Neutrophil (primary cell): ENCODE measurements at regions not wholly inside any gene's neighbourhood (a gene's known extent, or its start where the extent isn't known, plus 50 kb on each side); places are given as distances from the start of the nearest gene placed in this dataset.

Experiments used
- H3K27ac ChIP-seq: fragments of 200-600 bp; sonication (generic); 2 replicates; pipeline ENCODE4 v1.5.1; 2016; ENCODE audit warnings: mild to moderate bottlenecking, moderate library complexity
- H3K27me3 ChIP-seq: fragments of 200-600 bp; sonication (generic); 2 replicates; pipeline ENCODE4 v1.6.0; 2016; ENCODE audit warnings: mild to moderate bottlenecking
- H3K36me3 ChIP-seq: fragments of 200-600 bp; sonication (generic); 2 replicates; pipeline ENCODE4 v1.5.1; 2017
- H3K4me1 ChIP-seq, 2 experiments: fragments of 200-600 bp in 1 of 2; sonication (generic) in 1 of 2; 1 replicate in 1 of 2; 2 replicates in 1 of 2; pipeline versions ENCODE4 v1.5.1 to v1.6.1; 2013 to 2016; ENCODE audit warnings: low read depth in 1 of 2, low read length in 1 of 2, mild to moderate bottlenecking in 1 of 2, moderate library complexity in 1 of 2; ENCODE audit not compliant: control insufficient read depth in 1 of 2, insufficient read depth in 1 of 2
- H3K4me3 ChIP-seq, 2 experiments: fragments of 200-600 bp in 1 of 2; sonication (generic) in 1 of 2; 1 replicate in 1 of 2; 2 replicates in 1 of 2; pipeline ENCODE4 v1.5.1; 2013 to 2016; ENCODE audit warnings: low read depth in 1 of 2, low read length in 1 of 2, mild to moderate bottlenecking in 1 of 2, moderate library complexity in 1 of 2
- H3K9me3 ChIP-seq: fragments of 200-600 bp; sonication (generic); 2 replicates; pipeline ENCODE4 v1.5.1; 2016
- TF ChIP-seq, protein P1 (sequence below): fragments of 200-600 bp; sonication (generic); IDR thresholded peaks from 2 replicates; pipeline ENCODE4 v1.5.1; 2016; ENCODE audit warnings: antibody characterized with exemption

GRCh38 chr5:165508861-165509260 lies 2003.4 kb downstream of the MAT2B start:
- no peaks in the 10 kb centered on the region for H3K36me3 ChIP-seq
- no peaks in the 10 kb centered on the region for H3K9me3 ChIP-seq
- H3K27ac ChIP-seq = no peak overlapping the region
- no peak overlapping the region for H3K4me3 ChIP-seq
- H3K27me3 ChIP-seq = no peaks in the 10 kb centered on the region
- TF ChIP-seq, protein P1, sequence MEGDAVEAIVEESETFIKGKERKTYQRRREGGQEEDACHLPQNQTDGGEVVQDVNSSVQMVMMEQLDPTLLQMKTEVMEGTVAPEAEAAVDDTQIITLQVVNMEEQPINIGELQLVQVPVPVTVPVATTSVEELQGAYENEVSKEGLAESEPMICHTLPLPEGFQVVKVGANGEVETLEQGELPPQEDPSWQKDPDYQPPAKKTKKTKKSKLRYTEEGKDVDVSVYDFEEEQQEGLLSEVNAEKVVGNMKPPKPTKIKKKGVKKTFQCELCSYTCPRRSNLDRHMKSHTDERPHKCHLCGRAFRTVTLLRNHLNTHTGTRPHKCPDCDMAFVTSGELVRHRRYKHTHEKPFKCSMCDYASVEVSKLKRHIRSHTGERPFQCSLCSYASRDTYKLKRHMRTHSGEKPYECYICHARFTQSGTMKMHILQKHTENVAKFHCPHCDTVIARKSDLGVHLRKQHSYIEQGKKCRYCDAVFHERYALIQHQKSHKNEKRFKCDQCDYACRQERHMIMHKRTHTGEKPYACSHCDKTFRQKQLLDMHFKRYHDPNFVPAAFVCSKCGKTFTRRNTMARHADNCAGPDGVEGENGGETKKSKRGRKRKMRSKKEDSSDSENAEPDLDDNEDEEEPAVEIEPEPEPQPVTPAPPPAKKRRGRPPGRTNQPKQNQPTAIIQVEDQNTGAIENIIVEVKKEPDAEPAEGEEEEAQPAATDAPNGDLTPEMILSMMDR = no peak
- no peaks in the 10 kb centered on the region for H3K4me1 ChIP-seq

DNA sequence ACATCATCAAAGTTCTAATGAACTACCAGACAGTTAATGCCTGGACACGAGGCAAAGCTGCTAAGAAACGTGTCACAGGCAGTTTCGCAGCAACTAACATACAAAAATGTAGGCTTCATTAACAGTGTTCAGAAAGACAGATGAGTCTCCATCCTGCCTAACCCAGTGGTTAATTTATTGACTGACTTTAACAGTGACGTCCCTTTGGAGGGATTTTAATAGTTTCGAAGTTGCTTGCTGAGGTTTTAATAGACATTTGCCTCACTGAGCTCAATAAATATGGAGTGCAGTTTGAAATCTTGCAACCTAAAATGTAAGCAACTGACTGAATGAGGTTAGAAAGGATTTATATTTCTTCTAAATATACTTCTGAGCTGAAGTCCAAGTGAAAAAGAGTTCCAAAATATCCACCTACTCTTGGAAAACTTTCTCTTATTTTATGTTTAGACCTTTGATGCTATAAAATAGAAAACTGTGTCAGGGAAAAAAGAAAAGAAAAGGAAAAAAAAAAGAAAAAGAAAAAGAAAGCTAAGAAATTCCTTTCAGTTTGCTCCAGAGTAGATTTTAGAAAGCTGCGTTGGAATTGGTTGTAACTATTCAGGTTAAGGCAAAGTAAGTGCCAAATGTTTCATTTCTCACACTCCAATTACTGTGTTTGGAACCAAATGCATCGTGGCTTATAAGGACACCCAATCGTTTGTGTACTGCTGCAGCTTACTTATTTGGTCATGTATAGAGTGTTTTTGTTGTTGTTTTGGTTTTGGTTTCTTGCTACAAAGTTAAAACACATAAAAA lies 2016.6 kb downstream of the MAT2B start:
- TF ChIP-seq, protein P1 = no peak
- Histone ChIP-seq H3K4me3 (no peak overlapping the region), H3K27ac (no peak overlapping the region)

GRCh38 chr5:165525271-165525670 lies 2019.9 kb downstream of the MAT2B start:
- Histone ChIP-seq H3K4me1 (no peaks in the 10 kb centered on the region), H3K9me3 (no peaks in the 10 kb centered on the region), H3K27me3 (no peaks in the 10 kb centered on the region), H3K4me3 (no peak overlapping the region), H3K27ac (no peak overlapping the region), H3K36me3 (no peaks in the 10 kb centered on the region)
- TF ChIP-seq, protein P1 = no peak

More for the DNA sequence above, 2016.6 kb downstream of the MAT2B start:
- H3K4me1 ChIP-seq = no peaks in the 10 kb centered on the region
- H3K27me3 ChIP-seq = no peaks in the 10 kb centered on the region
- H3K36me3 ChIP-seq = no peaks in the 10 kb centered on the region
- no peaks in the 10 kb centered on the region for H3K9me3 ChIP-seq

GRCh38 chr5:165526357-165526756 lies 2020.9 kb downstream of the MAT2B start:
- H3K9me3 ChIP-seq = no peaks in the 10 kb centered on the region
- H3K36me3 ChIP-seq = no peaks in the 10 kb centered on the region
- no peaks in the 10 kb centered on the region for H3K27me3 ChIP-seq
- H3K4me3 ChIP-seq = no peak overlapping the region
- TF ChIP-seq, protein P1 = no peak
- H3K27ac ChIP-seq = no peak overlapping the region
- H3K4me1 ChIP-seq = no peaks in the 10 kb centered on the region

DNA sequence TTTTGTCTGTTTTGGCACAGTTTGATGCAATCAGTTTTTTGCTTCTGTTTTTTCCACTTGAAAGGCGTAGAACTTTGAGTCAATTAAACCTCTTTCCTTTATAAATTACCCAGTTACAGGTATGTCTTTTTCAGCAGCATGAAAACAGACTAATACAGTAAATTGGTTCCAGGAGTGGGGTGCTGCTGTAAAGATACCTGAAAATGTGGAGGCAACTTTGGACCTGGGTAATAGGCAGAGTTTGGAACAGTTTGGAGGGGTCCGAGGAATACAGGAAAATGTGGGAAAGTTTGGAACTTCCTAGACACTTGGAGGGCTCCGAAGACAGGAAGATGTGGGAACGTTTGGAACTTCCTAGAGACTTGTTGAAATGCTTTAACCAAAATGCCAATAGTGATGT lies 2022.2 kb downstream of the MAT2B start:
- H3K4me1 ChIP-seq = no peaks in the 10 kb centered on the region
- H3K36me3 ChIP-seq = no peaks in the 10 kb centered on the region
- TF ChIP-seq, protein P1 = no peak
- no peak overlapping the region for H3K4me3 ChIP-seq
- no peaks in the 10 kb centered on the region for H3K9me3 ChIP-seq
- H3K27ac ChIP-seq = no peak overlapping the region
- no peaks in the 10 kb centered on the region for H3K27me3 ChIP-seq
